ENCODE measurements at regions not wholly inside any gene's neighbourhood (a gene's known extent, or its start where the extent isn't known, plus 50 kb on each side); places are given as distances from the start of the nearest gene placed in this dataset.

DNA sequence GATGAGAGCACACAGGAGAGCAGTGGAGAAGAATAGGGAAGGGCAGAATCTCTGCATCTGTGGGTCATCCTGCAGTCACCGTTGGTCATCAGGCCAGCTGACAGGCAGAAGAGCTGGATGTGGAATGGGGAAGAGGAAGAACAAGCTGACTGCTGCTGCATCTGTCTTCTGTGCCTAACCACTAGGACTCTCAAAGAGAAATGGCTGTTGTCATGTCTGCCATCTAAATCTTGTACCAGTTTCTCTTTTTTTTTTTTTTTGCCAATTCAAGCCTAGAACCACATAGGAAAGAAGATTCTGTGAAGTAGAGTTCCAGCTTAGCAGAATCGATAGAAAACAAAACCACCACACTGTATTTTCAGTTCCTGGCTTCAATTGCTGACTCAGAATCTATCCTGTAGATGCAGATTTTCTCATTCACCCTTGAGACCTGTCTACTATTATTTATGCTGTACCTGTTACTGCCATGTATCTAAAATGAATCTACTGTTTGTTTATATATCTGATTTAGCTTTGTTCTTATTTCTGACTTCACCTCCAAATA, 421.9 kb upstream of the PRICKLE1 start:
- DNase-seq: no peak
- Histone ChIP-seq H3K79me1 (ENCODE audit: insufficient read depth, low read depth, low read length, poor library complexity, severe bottlenecking) (no peaks in the 10 kb centered on the region), H3K18ac (ENCODE audit: insufficient read length, low read depth, low read length) (no peak overlapping the region), H3K23me2 (ENCODE audit: insufficient read length, low read depth, low read length, poor library complexity, severe bottlenecking) (no peaks in the 10 kb centered on the region), H3K4me1 (ENCODE audit: insufficient read depth, low read length) (no peaks in the 10 kb centered on the region), H3K4ac (ENCODE audit: low read depth, low read length) (no peak overlapping the region), H3T11ph (ENCODE audit: low read length) (no peak overlapping the region), H4K20me1 (ENCODE audit: control insufficient read depth, insufficient read depth, insufficient read length) (no peaks in the 10 kb centered on the region), H3K79me2 (ENCODE audit: insufficient read depth, low read length) (no peaks in the 10 kb centered on the region), H3K4me2 (ENCODE audit: insufficient read depth, insufficient read length, low read length) (no peak overlapping the region), H3K14ac (ENCODE audit: insufficient read depth, low read length) (no peak overlapping the region), H4K5ac (ENCODE audit: insufficient read length, low read depth, low read length) (no peak overlapping the region), H3K9me3 (ENCODE audit: control insufficient read depth, low read depth, low read length) (no peaks in the 10 kb centered on the region), H2AFZ (ENCODE audit: low read length) (no peak overlapping the region), H2BK120ac (ENCODE audit: low read depth, low read length, poor library complexity, severe bottlenecking) (no peak overlapping the region), H2BK15ac (ENCODE audit: low read depth, low read length) (no peak overlapping the region), H4K8ac (replicated peaks; ENCODE audit: insufficient read length, low read depth, low read length) (no peak overlapping the region), H3K23ac (ENCODE audit: insufficient read length, low read depth, low read length) (no peak overlapping the region), H3K27ac (ENCODE audit: insufficient read length, low read depth, low read length) (no peak overlapping the region), H2BK12ac (ENCODE audit: insufficient read length, low read depth, low read length) (no peak overlapping the region), H2BK5ac (ENCODE audit: insufficient read length, low read length) (no peak overlapping the region), H3K27me3 (ENCODE audit: insufficient read depth, low read length) (no peaks in the 10 kb centered on the region), H3K56ac (ENCODE audit: insufficient read length, low read depth, low read length) (no peak overlapping the region), H3K9ac (ENCODE audit: extremely low read depth, insufficient read length, low read length) (no peak overlapping the region), H2BK20ac (ENCODE audit: low read depth, low read length, poor library complexity, severe bottlenecking) (no peak overlapping the region), H2AK5ac (ENCODE audit: insufficient read length, low read length) (no peak overlapping the region), H4K91ac (ENCODE audit: insufficient read length, low read depth, low read length) (no peak overlapping the region)
- Mint-ChIP-seq H3K9me3 (peaks cover 20 to 30% of the 10 kb centered on the region in 2 experiments), H3K36me3 (ENCODE audit: insufficient read depth in 1 of 3, low read depth in 3 of 3) (peaks cover 13 to 22% (median 18%) of the 10 kb centered on the region in 3 experiments), H3K4me1 (peaks cover 17 to 30% of the 10 kb centered on the region in 2 experiments), H3K4me3 (no peak overlapping the region), H3K27ac (no peak overlapping the region), H3K27me3 (ENCODE audit: low read depth) (no peaks in the 10 kb centered on the region)
- no peak for TF ChIP-seq CTCF (conservative IDR thresholded peaks at IDR 0.05)
- no CpG with 5 or more reads among the region's 2 CpGs for whole genome bisulfite sequencing (ENCODE audit: extremely low coverage, insufficient read length, low lambda C conversion rate)
